Peyer's patch (tissue), 4 donors: ENCODE measurements at regions not wholly inside any gene's neighbourhood (a gene's known extent, or its start where the extent isn't known, plus 50 kb on each side); places are given as distances from the start of the nearest gene placed in this dataset.

Experiments used
- DNase-seq, 3 donors: peaks; one replicate each; pipeline ENCODE4 v3.0.0-alpha.2; 2017 to 2019
- H3K27ac ChIP-seq, 4 donors: fragments of 200-600 bp; sonication (generic); one replicate each; pipeline ENCODE4 v1.5.1; 2016 to 2019
- H3K27me3 ChIP-seq, 2 donors: fragments of 200-600 bp; sonication (generic); one replicate each; pipeline ENCODE4 v1.5.1; 2019
- H3K36me3 ChIP-seq, 3 donors: fragments of 200-600 bp; sonication (generic); one replicate each; pipeline ENCODE4 v1.5.1; 2016 to 2019
- H3K4me1 ChIP-seq, 4 donors: fragments of 200-600 bp; sonication (generic); one replicate each; pipeline ENCODE4 v1.5.1; 2016 to 2019
- H3K4me3 ChIP-seq, 4 donors: fragments of 200-600 bp; sonication (generic); 1 replicate in 3 of 4; 2 replicates in 1 of 4; pipeline ENCODE4 v1.5.1; 2016 to 2019; ENCODE audit warnings: mild to moderate bottlenecking in 1 of 4
- H3K9me3 ChIP-seq, 4 donors: fragments of 200-600 bp; sonication (generic); one replicate each; pipeline ENCODE4 v1.5.1; 2016 to 2019; ENCODE audit warnings: mild to moderate bottlenecking in 1 of 4
- CTCF ChIP-seq, 6 experiments: fragments of 450-650 bp in 4 of 6; fragments of 200-600 bp in 2 of 6; sonication (generic) in 1 of 6; IDR thresholded peaks; one replicate each; pipeline ENCODE4 v1.5.1; 2017 to 2019; ENCODE audit warnings: antibody characterized with exemption in 6 of 6, mild to moderate bottlenecking in 3 of 6, moderate library complexity in 1 of 6
- POLR2A ChIP-seq, 2 donors: fragments of 450-650 bp; IDR thresholded peaks; one replicate each; pipeline ENCODE4 v1.5.1; 2017; ENCODE audit warnings: antibody characterized with exemption in 2 of 2, mild to moderate bottlenecking in 2 of 2, moderate library complexity in 2 of 2

- DNase-seq: no peak
- H3K36me3 ChIP-seq: no peaks in the 10 kb centered on the region
- no peak for TF ChIP-seq CTCF (IDR thresholded peaks at IDR 0.05)
- TF ChIP-seq POLR2A (IDR thresholded peaks at IDR 0.05): no peak
- H3K4me3 ChIP-seq: no peak overlapping the region
- H3K27me3 ChIP-seq: no peaks in the 10 kb centered on the region
- H3K9me3 ChIP-seq: no peaks in the 10 kb centered on the region
- no peak overlapping the region for H3K27ac ChIP-seq
- H3K4me1 ChIP-seq: no peaks in the 10 kb centered on the region
Measured at GRCh38 chr14:98607341-98607910, 664.6 kb downstream of the BCL11B start.

GRCh38 chr14:98608071-98609060 lies 663.6 kb downstream of the BCL11B start:
- H3K4me3 ChIP-seq: no peak overlapping the region
- H3K4me1 ChIP-seq: no peaks in the 10 kb centered on the region
- no peak overlapping the region for H3K27ac ChIP-seq
- TF ChIP-seq CTCF (IDR thresholded peaks at IDR 0.05) (no peak), POLR2A (IDR thresholded peaks at IDR 0.05) (no peak)
- H3K9me3 ChIP-seq: no peaks in the 10 kb centered on the region
- H3K36me3 ChIP-seq: no peaks in the 10 kb centered on the region
- no peak for DNase-seq
- H3K27me3 ChIP-seq: no peaks in the 10 kb centered on the region

GRCh38 chr14:98612434-98613200 lies 659.4 kb downstream of the BCL11B start:
- no peak for DNase-seq
- H3K36me3 ChIP-seq: no peaks in the 10 kb centered on the region
- H3K4me3 ChIP-seq: no peak overlapping the region
- H3K27me3 ChIP-seq: no peaks in the 10 kb centered on the region
- no peaks in the 10 kb centered on the region for H3K4me1 ChIP-seq
- TF ChIP-seq POLR2A (IDR thresholded peaks at IDR 0.05) (no peak), CTCF (IDR thresholded peaks at IDR 0.05) (no peak)
- H3K9me3 ChIP-seq: no peaks in the 10 kb centered on the region
- no peak overlapping the region for H3K27ac ChIP-seq

- no peaks in the 10 kb centered on the region for H3K9me3 ChIP-seq
- TF ChIP-seq POLR2A (IDR thresholded peaks at IDR 0.05): no peak
- no peak for TF ChIP-seq CTCF (IDR thresholded peaks at IDR 0.05)
- no peak overlapping the region for H3K27ac ChIP-seq
- H3K36me3 ChIP-seq: no peaks in the 10 kb centered on the region
- no peaks in the 10 kb centered on the region for H3K4me1 ChIP-seq
- no peaks in the 10 kb centered on the region for H3K27me3 ChIP-seq
- H3K4me3 ChIP-seq: no peak overlapping the region
- no peak for DNase-seq
Measured at GRCh38 chr14:98614741-98615140, 657.3 kb downstream of the BCL11B start.

GRCh38 chr14:98622208-98623051 lies 649.6 kb downstream of the BCL11B start:
- Histone ChIP-seq H3K27me3 (no peaks in the 10 kb centered on the region), H3K4me3 (no peak overlapping the region), H3K36me3 (no peaks in the 10 kb centered on the region), H3K27ac (no peak overlapping the region), H3K4me1 (no peaks in the 10 kb centered on the region), H3K9me3 (no peaks in the 10 kb centered on the region)
- DNase-seq: no peak
- TF ChIP-seq POLR2A (IDR thresholded peaks at IDR 0.05): no peak
